ENCODE measurements at regions not wholly inside any gene's neighbourhood (a gene's known extent, or its start where the extent isn't known, plus 50 kb on each side); places are given as distances from the start of the nearest gene placed in this dataset.

- Histone ChIP-seq H3K79me2 (ENCODE audit: insufficient read depth, low read depth, low read length) (no peaks in the 10 kb centered on the region), H3K9me2 (ENCODE audit: insufficient read depth, low read length) (no peaks in the 10 kb centered on the region), H4K20me1 (ENCODE audit: insufficient read depth, low read length) (no peaks in the 10 kb centered on the region), H3K27ac (ENCODE audit: low read depth, low read length, poor library complexity, severe bottlenecking) (no peak overlapping the region), H3K4me2 (ENCODE audit: low read length) (no peak overlapping the region), H3K4me3 (ENCODE audit: low read depth, low read length, poor library complexity, severe bottlenecking) (no peak overlapping the region), H2AFZ (ENCODE audit: low read length) (no peak overlapping the region), H3K4me1 (ENCODE audit: insufficient read depth, low read length, poor library complexity, severe bottlenecking) (no peaks in the 10 kb centered on the region), H3K36me3 (ENCODE audit: insufficient read depth, low read length) (no peaks in the 10 kb centered on the region), H3K9me3 (ENCODE audit: low read length) (no peaks in the 10 kb centered on the region)
- intact Hi-C loops (cut with micrococcal nuclease; ENCODE audit: unreplicated experiment): no loop called here
- ChIA-PET CTCF (ENCODE audit: unreplicated experiment) (no interaction called here), POLR2A (interaction anchor here (0.6 kb wide), 2 partner anchors 245 to 533 kb away, joined by 4 to 6 read pairs; no protein-coding TSS in a partner anchor)
- TF ChIP-seq, protein P1, sequence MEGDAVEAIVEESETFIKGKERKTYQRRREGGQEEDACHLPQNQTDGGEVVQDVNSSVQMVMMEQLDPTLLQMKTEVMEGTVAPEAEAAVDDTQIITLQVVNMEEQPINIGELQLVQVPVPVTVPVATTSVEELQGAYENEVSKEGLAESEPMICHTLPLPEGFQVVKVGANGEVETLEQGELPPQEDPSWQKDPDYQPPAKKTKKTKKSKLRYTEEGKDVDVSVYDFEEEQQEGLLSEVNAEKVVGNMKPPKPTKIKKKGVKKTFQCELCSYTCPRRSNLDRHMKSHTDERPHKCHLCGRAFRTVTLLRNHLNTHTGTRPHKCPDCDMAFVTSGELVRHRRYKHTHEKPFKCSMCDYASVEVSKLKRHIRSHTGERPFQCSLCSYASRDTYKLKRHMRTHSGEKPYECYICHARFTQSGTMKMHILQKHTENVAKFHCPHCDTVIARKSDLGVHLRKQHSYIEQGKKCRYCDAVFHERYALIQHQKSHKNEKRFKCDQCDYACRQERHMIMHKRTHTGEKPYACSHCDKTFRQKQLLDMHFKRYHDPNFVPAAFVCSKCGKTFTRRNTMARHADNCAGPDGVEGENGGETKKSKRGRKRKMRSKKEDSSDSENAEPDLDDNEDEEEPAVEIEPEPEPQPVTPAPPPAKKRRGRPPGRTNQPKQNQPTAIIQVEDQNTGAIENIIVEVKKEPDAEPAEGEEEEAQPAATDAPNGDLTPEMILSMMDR (conservative IDR thresholded peaks at IDR 0.05; ENCODE audit: low read length): no peak
- DNase-seq (ENCODE audit: low spot score): no peak
- BruUV-seq (replicated peaks): no TSS peak
These were observed 91.6 kb downstream of the UNCX start for GRCh38 chr7:1324028-1324900.

DNA sequence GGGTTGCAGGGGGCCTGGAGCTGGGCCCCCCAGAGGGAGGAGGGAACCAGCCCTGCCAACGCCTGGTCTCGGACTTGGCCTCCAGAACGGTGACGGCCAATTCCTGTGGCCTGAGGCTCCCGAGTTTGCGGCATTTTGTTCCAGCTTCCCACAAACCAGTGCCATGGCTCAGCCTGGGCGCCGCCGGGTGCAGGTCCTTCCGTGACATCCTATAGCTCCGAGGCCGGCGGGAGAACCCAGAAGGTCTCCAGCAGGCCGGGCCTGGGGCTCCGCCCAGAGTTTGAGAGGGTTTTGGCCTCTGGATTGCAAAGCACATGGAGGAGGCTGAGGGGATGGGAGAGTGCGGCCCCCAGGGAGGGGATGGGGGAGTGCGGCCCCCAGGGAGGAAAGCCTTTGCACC lies 92.6 kb downstream of the UNCX start:
- TF ChIP-seq, protein P1 (conservative IDR thresholded peaks at IDR 0.05; ENCODE audit: low read length): no peak
- H3K27ac ChIP-seq (ENCODE audit: low read depth, low read length, poor library complexity, severe bottlenecking): no peak overlapping the region
- ChIA-PET POLR2A (no interaction called here), CTCF (ENCODE audit: unreplicated experiment) (no interaction called here)
- no peaks in the 10 kb centered on the region for H3K36me3 ChIP-seq (ENCODE audit: insufficient read depth, low read length)
- intact Hi-C loops (cut with micrococcal nuclease; ENCODE audit: unreplicated experiment): no loop called here
- no peaks in the 10 kb centered on the region for H3K79me2 ChIP-seq (ENCODE audit: insufficient read depth, low read depth, low read length)
- no peaks in the 10 kb centered on the region for H4K20me1 ChIP-seq (ENCODE audit: insufficient read depth, low read length)
- H2AFZ ChIP-seq (ENCODE audit: low read length): no peak overlapping the region
- no peak overlapping the region for H3K4me3 ChIP-seq (ENCODE audit: low read depth, low read length, poor library complexity, severe bottlenecking)
- no TSS peak for BruUV-seq (replicated peaks)
- no peaks in the 10 kb centered on the region for H3K4me1 ChIP-seq (ENCODE audit: insufficient read depth, low read length, poor library complexity, severe bottlenecking)
- H3K9me3 ChIP-seq (ENCODE audit: low read length): no peaks in the 10 kb centered on the region
- no peaks in the 10 kb centered on the region for H3K9me2 ChIP-seq (ENCODE audit: insufficient read depth, low read length)
- H3K4me2 ChIP-seq (ENCODE audit: low read length): no peak overlapping the region
- DNase-seq (ENCODE audit: low spot score): no peak

DNA sequence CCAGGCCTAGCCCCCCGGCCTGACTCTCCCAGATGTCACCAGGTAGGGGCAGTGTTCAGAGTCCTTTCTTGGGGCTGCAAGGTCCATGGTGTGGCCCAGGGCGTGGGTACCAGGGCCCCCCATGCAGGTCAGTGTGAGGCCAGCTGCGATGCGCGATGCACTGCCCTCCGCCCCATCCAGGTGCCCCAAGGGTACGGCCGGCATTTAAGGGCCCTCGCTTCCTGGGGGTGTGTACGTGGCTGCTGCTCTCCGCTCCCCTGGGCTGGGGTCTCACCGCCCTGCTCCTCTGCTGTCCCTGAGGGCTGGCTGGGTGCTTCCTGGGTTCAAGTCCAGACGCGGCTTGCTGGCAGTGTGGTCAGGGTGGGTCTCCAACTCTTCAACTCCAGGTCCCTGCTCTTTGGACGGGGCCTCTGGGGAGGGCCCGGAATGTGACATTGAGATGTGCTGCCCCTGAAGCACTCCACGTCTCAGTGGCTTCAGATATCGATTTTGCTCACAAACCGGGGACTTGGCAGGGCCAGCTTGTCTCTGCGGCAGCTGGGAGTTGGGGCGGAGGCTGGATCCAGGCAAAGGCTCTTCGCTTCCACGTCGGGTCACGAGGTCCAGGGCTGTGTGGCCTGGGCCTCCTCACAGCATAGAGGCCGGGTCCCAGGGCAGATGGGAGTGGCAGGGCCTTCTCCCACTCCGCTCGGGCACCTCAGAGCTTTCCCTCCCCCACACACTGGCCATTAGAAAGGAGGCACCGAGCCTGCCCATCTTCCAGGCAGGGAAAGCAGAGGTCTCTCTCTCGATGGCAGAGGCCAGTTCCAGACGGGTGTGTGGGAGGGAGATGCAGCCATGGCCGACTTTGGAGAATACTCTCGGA lies 93.2 kb downstream of the UNCX start:
- CTCF ChIA-PET (ENCODE audit: unreplicated experiment): no interaction called here
- H3K4me1 ChIP-seq (ENCODE audit: insufficient read depth, low read length, poor library complexity, severe bottlenecking): no peaks in the 10 kb centered on the region
- TF ChIP-seq, protein P1 (conservative IDR thresholded peaks at IDR 0.05; ENCODE audit: low read length): no peak
- TF ChIP-seq EZH2phosphoT487 (IDR thresholded peaks at IDR 0.05; ENCODE audit: borderline replicate concordance, low read depth, low read length): no peak

More for the DNA sequence above, 93.2 kb downstream of the UNCX start:
- Histone ChIP-seq H3K9me3 (ENCODE audit: low read length) (no peaks in the 10 kb centered on the region), H2AFZ (ENCODE audit: low read length) (no peak overlapping the region), H3K4me2 (ENCODE audit: low read length) (no peak overlapping the region), H4K20me1 (ENCODE audit: insufficient read depth, low read length) (no peaks in the 10 kb centered on the region), H3K36me3 (ENCODE audit: insufficient read depth, low read length) (no peaks in the 10 kb centered on the region), H3K9me2 (ENCODE audit: insufficient read depth, low read length) (no peaks in the 10 kb centered on the region), H3K4me3 (ENCODE audit: low read depth, low read length, poor library complexity, severe bottlenecking) (no peak overlapping the region), H3K79me2 (ENCODE audit: insufficient read depth, low read depth, low read length) (no peaks in the 10 kb centered on the region), H3K27ac (ENCODE audit: low read depth, low read length, poor library complexity, severe bottlenecking) (no peak overlapping the region)
- intact Hi-C loops (cut with micrococcal nuclease; ENCODE audit: unreplicated experiment): no loop called here
- POLR2A ChIA-PET: no interaction called here
- no TSS peak for BruUV-seq (replicated peaks)
- no peak for DNase-seq (ENCODE audit: low spot score)
